H1 (cell line): ENCODE measurements at regions not wholly inside any gene's neighbourhood (a gene's known extent, or its start where the extent isn't known, plus 50 kb on each side); places are given as distances from the start of the nearest gene placed in this dataset.

Experiments used
- CTCF ChIA-PET: fragments of 300-600 bp; sonication (Branson Sonifier 250); formaldehyde crosslinking; loops from one replicate; lab custom pipeline; 2021; ENCODE audit not compliant: partially characterized antibody; lab: Charles Lee
- POLR2A ChIA-PET: fragments of 300-600 bp; sonication (Branson Sonifier 250); formaldehyde crosslinking; loops from one replicate; lab custom pipeline; 2021; ENCODE audit warnings: inconsistent platforms; ENCODE audit not compliant: partially characterized antibody; lab: Charles Lee
- DNase-seq, 2 experiments: peaks; one replicate each; pipeline versions ENCODE4 v3.0.0 to v3.0.0-alpha.2; 2010 to 2022; ENCODE audit warnings: low spot score in 2 of 2, low read depth in 1 of 2, mixed read lengths in 1 of 2
- FAIRE-seq: peaks from 2 replicates; lab custom pipeline; 2011; peaks lifted over from hg19 to GRCh38; lab: Jason Lieb, UNC
- H2AFZ ChIP-seq: 2 replicates; pipeline ENCODE4 v1.8.1; 2012; ENCODE audit warnings: low read length, inconsistent platforms
- H2AK5ac ChIP-seq: 2 replicates; pipeline ENCODE4 v1.6.1; 2013; ENCODE audit warnings: low read depth, low read length
- H2BK120ac ChIP-seq: replicated peaks from 2 replicates; pipeline ENCODE3; 2013; ENCODE audit warnings: low read depth, low read length, inconsistent platforms
- H2BK12ac ChIP-seq: 2 replicates; pipeline ENCODE4 v1.6.1; 2013; ENCODE audit warnings: low read depth, low read length
- H2BK15ac ChIP-seq: 2 replicates; pipeline ENCODE4 v1.6.1; 2013; ENCODE audit warnings: low read length
- H2BK20ac ChIP-seq: 2 replicates; pipeline ENCODE4 v1.6.1; 2013; ENCODE audit warnings: low read length
- H2BK5ac ChIP-seq: 2 replicates; pipeline ENCODE4 v1.6.1; 2013; ENCODE audit warnings: low read depth, low read length
- H3K14ac ChIP-seq: 2 replicates; pipeline ENCODE4 v1.6.1; 2013; ENCODE audit warnings: inconsistent platforms; ENCODE audit not compliant: insufficient read length
- H3K18ac ChIP-seq: 2 replicates; pipeline ENCODE4 v1.6.1; 2013; ENCODE audit warnings: low read length; ENCODE audit errors: extremely low read depth
- H3K23ac ChIP-seq: 2 replicates; pipeline ENCODE4 v1.6.1; 2013; ENCODE audit warnings: inconsistent platforms; ENCODE audit not compliant: insufficient read length
- H3K23me2 ChIP-seq: 2 replicates; pipeline ENCODE4 v1.6.1; 2013; ENCODE audit warnings: low read depth, low read length
- H3K27ac ChIP-seq: 2 replicates; pipeline ENCODE4 v1.6.1; 2011; ENCODE audit warnings: low read depth, low read length, inconsistent platforms
- H3K27me3 ChIP-seq, 4 experiments: replicated peaks in 1 of 4; 1 replicate in 1 of 4; 2 replicates in 3 of 4; pipeline versions ENCODE4 v1.6.1 to v1.8.1; 2011 to 2013; ENCODE audit warnings: low read length in 3 of 4, mild to moderate bottlenecking in 3 of 4, inconsistent platforms in 2 of 4, mixed read lengths in 2 of 4, moderate library complexity in 1 of 4; ENCODE audit not compliant: control insufficient read depth in 3 of 4, insufficient read depth in 3 of 4; ENCODE audit errors: extremely low read depth in 1 of 4
- H3K36me3 ChIP-seq, 4 experiments: 2 replicates each; pipeline versions ENCODE4 v1.6.1 to v1.8.1; 2011 to 2013; ENCODE audit warnings: mild to moderate bottlenecking in 4 of 4, low read length in 3 of 4, moderate library complexity in 2 of 4, control low read depth in 1 of 4, inconsistent platforms in 1 of 4; ENCODE audit not compliant: insufficient read depth in 4 of 4, control insufficient read depth in 2 of 4
- H3K4ac ChIP-seq: replicated peaks from 2 replicates; pipeline ENCODE3; 2013; ENCODE audit warnings: low read length, low read depth, mixed read lengths, inconsistent platforms; ENCODE audit not compliant: insufficient read length
- H3K4me1 ChIP-seq, 4 experiments: replicated peaks in 1 of 4; 1 replicate in 1 of 4; 2 replicates in 3 of 4; pipeline versions ENCODE4 v1.6.1 to v1.8.1; 2011 to 2013; ENCODE audit warnings: low read length in 3 of 4, inconsistent platforms in 2 of 4, mixed read lengths in 1 of 4; ENCODE audit not compliant: insufficient read depth in 4 of 4, control insufficient read depth in 3 of 4
- H3K4me2 ChIP-seq, 2 experiments: 2 replicates each; pipeline versions ENCODE4 v1.6.1 to v1.8.1; 2011 to 2013; ENCODE audit warnings: low read depth in 2 of 2, low read length in 2 of 2, control low read depth in 1 of 2, inconsistent platforms in 1 of 2, mild to moderate bottlenecking in 1 of 2; ENCODE audit not compliant: insufficient read depth in 1 of 2
- H3K4me3 ChIP-seq, 4 experiments: fragments of 200-600, 300-600 bp in 1 of 4; sonication (generic), shearing (Covaris generic), sonication (Bioruptor Twin) in 1 of 4; 2 replicates each; pipeline versions ENCODE4 v1.5.1 to v1.8.1; 2011 to 2016; ENCODE audit warnings: low read length in 4 of 4, low read depth in 3 of 4, control low read depth in 2 of 4, inconsistent platforms in 2 of 4, mild to moderate bottlenecking in 2 of 4, mixed read lengths in 1 of 4, moderate library complexity in 1 of 4; ENCODE audit not compliant: insufficient read depth in 2 of 4; ENCODE audit errors: extremely low read depth in 1 of 4
- H3K56ac ChIP-seq: replicated peaks from 2 replicates; pipeline ENCODE3; 2013; ENCODE audit warnings: low read depth, mild to moderate bottlenecking, mixed read lengths, low read length, inconsistent platforms; ENCODE audit not compliant: insufficient read length
- H3K79me1 ChIP-seq: 2 replicates; pipeline ENCODE4 v1.6.1; 2013; ENCODE audit warnings: low read depth, low read length, control low read depth
- H3K79me2 ChIP-seq, 2 experiments: 2 replicates each; pipeline versions ENCODE4 v1.6.1 to v1.8.1; 2012 to 2013; ENCODE audit warnings: low read length in 2 of 2, mild to moderate bottlenecking in 2 of 2, inconsistent platforms in 1 of 2; ENCODE audit not compliant: insufficient read depth in 2 of 2, control insufficient read depth in 1 of 2
- H3K9ac ChIP-seq, 4 experiments: replicated peaks in 1 of 4; 1 replicate in 1 of 4; 2 replicates in 3 of 4; pipeline versions ENCODE4 v1.6.1 to v1.8.1; 2011 to 2013; ENCODE audit warnings: low read depth in 3 of 4, low read length in 3 of 4, control low read depth in 2 of 4, mild to moderate bottlenecking in 2 of 4, moderate library complexity in 2 of 4, inconsistent platforms in 1 of 4; ENCODE audit errors: extremely low read depth in 1 of 4
- H3K9me3 ChIP-seq, 2 experiments: 2 replicates each; pipeline versions ENCODE4 v1.6.1 to v1.8.1; 2012 to 2013; ENCODE audit warnings: mild to moderate bottlenecking in 2 of 2, moderate library complexity in 2 of 2, control low read depth in 1 of 2, inconsistent platforms in 1 of 2, low read depth in 1 of 2, low read length in 1 of 2, mixed read lengths in 1 of 2; ENCODE audit not compliant: insufficient read depth in 2 of 2
- H4K20me1 ChIP-seq, 2 experiments: replicated peaks in 1 of 2; 2 replicates each; pipeline versions ENCODE3 to v1.8.1; 2011 to 2013; ENCODE audit warnings: inconsistent platforms in 2 of 2, low read length in 2 of 2, mild to moderate bottlenecking in 1 of 2; ENCODE audit not compliant: insufficient read depth in 2 of 2, control insufficient read depth in 1 of 2
- H4K5ac ChIP-seq: 2 replicates; pipeline ENCODE4 v1.6.1; 2013; ENCODE audit warnings: low read length, low read depth, mixed read lengths, inconsistent platforms; ENCODE audit not compliant: insufficient read length
- H4K8ac ChIP-seq: 2 replicates; pipeline ENCODE4 v1.8.0; 2013; ENCODE audit warnings: mild to moderate bottlenecking, moderate library complexity, low read length, inconsistent platforms; ENCODE audit not compliant: insufficient read depth; ENCODE audit errors: extremely low read depth
- H4K91ac ChIP-seq: replicated peaks from 2 replicates; pipeline ENCODE3; 2013; ENCODE audit warnings: low read length, mixed read lengths, inconsistent platforms; ENCODE audit not compliant: insufficient read length
- EP300 ChIP-seq, 2 experiments: IDR thresholded peaks; 1 replicate in 1 of 2; 2 replicates in 1 of 2; pipeline ENCODE4 v1.6.1; 2011 to 2012; ENCODE audit warnings: low read depth in 2 of 2, low read length in 2 of 2, mild to moderate bottlenecking in 2 of 2, borderline replicate concordance in 1 of 2, inconsistent platforms in 1 of 2, moderate library complexity in 1 of 2
- GABPA ChIP-seq: IDR thresholded peaks from 2 replicates; pipeline ENCODE4 v1.6.1; 2011; ENCODE audit warnings: mild to moderate bottlenecking, low read length, moderate library complexity, borderline replicate concordance; ENCODE audit not compliant: insufficient read depth
- HDAC2 ChIP-seq, 2 experiments: fragments of 300-600 bp in 1 of 2; sonication (generic) in 1 of 2; IDR thresholded peaks; 2 replicates each; pipeline ENCODE4 v1.6.1; 2011 to 2012; ENCODE audit warnings: low read depth in 2 of 2, low read length in 2 of 2, mild to moderate bottlenecking in 2 of 2, moderate library complexity in 2 of 2, borderline replicate concordance in 1 of 2, inconsistent platforms in 1 of 2
- MAFK ChIP-seq: IDR thresholded peaks from 2 replicates; pipeline ENCODE4 v1.6.1; 2012; ENCODE audit warnings: low read depth, mild to moderate bottlenecking, improper control_type of control experiment, low read length
- MAX ChIP-seq: IDR thresholded peaks from 2 replicates; pipeline ENCODE4 v1.6.1; 2012; ENCODE audit warnings: inconsistent platforms
- POLR2A ChIP-seq, 2 experiments: IDR thresholded peaks; 1 replicate in 1 of 2; 2 replicates in 1 of 2; pipeline ENCODE4 v1.6.1; 2011; ENCODE audit warnings: low read depth in 2 of 2, low read length in 2 of 2, mild to moderate bottlenecking in 2 of 2; ENCODE audit errors: control extremely low read depth in 1 of 2
- RAD21 ChIP-seq, 2 experiments: IDR thresholded peaks in 1 of 2; conservative IDR thresholded peaks in 1 of 2; 2 replicates each; pipeline ENCODE4 v1.6.1; 2011; ENCODE audit warnings: low read depth in 2 of 2, low read length in 2 of 2, improper control_type of control experiment in 1 of 2, inconsistent platforms in 1 of 2, mild to moderate bottlenecking in 1 of 2, moderate library complexity in 1 of 2
- RNF2 ChIP-seq: fragments of 200-900, 300-1000 bp; sonication (generic); IDR thresholded peaks from 2 replicates; pipeline ENCODE4 v1.7.1; 2016; ENCODE audit warnings: borderline replicate concordance, low read depth, mild to moderate bottlenecking, antibody characterized with exemption, low read length; ENCODE audit not compliant: poor library complexity, severe bottlenecking; ENCODE audit errors: missing control alignments
- RXRA ChIP-seq: IDR thresholded peaks from 2 replicates; pipeline ENCODE4 v1.6.1; 2011; ENCODE audit warnings: low read depth, mild to moderate bottlenecking, low read length, moderate library complexity; ENCODE audit not compliant: insufficient read depth
- SIRT6 ChIP-seq: IDR thresholded peaks from one replicate; pipeline ENCODE4 v1.7.1; 2012; ENCODE audit warnings: low read length, inconsistent platforms
- SP2 ChIP-seq: IDR thresholded peaks from 2 replicates; pipeline ENCODE4 v1.6.1; 2012; ENCODE audit warnings: mild to moderate bottlenecking, low read length, inconsistent platforms
- TBP ChIP-seq: IDR thresholded peaks from 2 replicates; pipeline ENCODE4 v1.6.1; 2011; ENCODE audit warnings: low read depth, low read length, improper control_type of control experiment
- TCF12 ChIP-seq: IDR thresholded peaks from 2 replicates; pipeline ENCODE4 v1.6.1; 2011; ENCODE audit warnings: low read depth, mild to moderate bottlenecking, low read length
- WGBS, 2 experiments: shearing (Covaris generic) in 1 of 2; methylation state at CpG; one replicate each; pipeline versions ENCODE4 v1.1.6 to v1.1.7; 2013 to 2015; ENCODE audit warnings: low lambda C conversion rate in 2 of 2, mixed read lengths in 2 of 2, inconsistent platforms in 1 of 2, low coverage in 1 of 2, missing lambda C conversion rate in 1 of 2; ENCODE audit not compliant: insufficient replicate concordance in 2 of 2, insufficient coverage in 1 of 2, insufficient read length in 1 of 2; ENCODE audit errors: extremely low coverage in 1 of 2, missing lambda C conversion rate in 1 of 2; 5-methylcytosine and 5-hydroxymethylcytosine counted together

GRCh38 chr4:156038772-156039171 lies 85.1 kb upstream of the CTSO start:
- Histone ChIP-seq H3K27ac (no peak overlapping the region), H3K23ac (no peak overlapping the region), H3K18ac (no peak overlapping the region), H4K91ac (no peak overlapping the region), H3K79me2 (no peaks in the 10 kb centered on the region), H3K56ac (no peak overlapping the region), H4K20me1 (no peaks in the 10 kb centered on the region), H3K4ac (no peak overlapping the region), H2BK15ac (no peak overlapping the region), H2BK120ac (no peak overlapping the region), H2BK20ac (no peak overlapping the region), H4K8ac (no peak overlapping the region), H3K79me1 (no peaks in the 10 kb centered on the region), H2BK12ac (no peak overlapping the region; the same call in 1 of the 2 replicates), H2AFZ (no peak overlapping the region), H3K4me1 (no peaks in the 10 kb centered on the region), H3K9ac (no peak overlapping the region), H3K4me2 (no peak overlapping the region), H3K9me3 (no peaks in the 10 kb centered on the region), H3K23me2 (no peaks in the 10 kb centered on the region), H2BK5ac (no peak overlapping the region), H3K4me3 (no peak overlapping the region), H3K14ac (no peak overlapping the region), H3K36me3 (no peaks in the 10 kb centered on the region), H4K5ac (no peak overlapping the region), H2AK5ac (no peak overlapping the region), H3K27me3 (no peaks in the 10 kb centered on the region)
- CTCF ChIA-PET = no interaction called here
- 94% methylated on average over 4 of the region's 4 CpGs; no CpG with 5 or more reads in 1 of the 2 experiments for WGBS, 2 experiments
- DNase-seq (no peak), FAIRE-seq (no peak)
- POLR2A ChIA-PET = no interaction called here
- no peak for TF ChIP-seq GABPA
- no peak for TF ChIP-seq SP2
- TF ChIP-seq SIRT6 = no peak
- no peak for TF ChIP-seq RAD21 (IDR thresholded peaks at IDR 0.05 in 1 of 2, conservative IDR thresholded peaks at IDR 0.05 in 1 of 2; ENCODE audit: low read depth in 2 of 2, low read length in 2 of 2)
- no peak for TF ChIP-seq RXRA
- TF ChIP-seq POLR2A (IDR thresholded peaks at IDR 0.05; ENCODE audit: control extremely low read depth in 1 of 2, low read depth in 2 of 2, low read length in 2 of 2) = no peak
- TF ChIP-seq TCF12 = no peak
- no peak for TF ChIP-seq MAFK
- no peak for TF ChIP-seq HDAC2 (IDR thresholded peaks at IDR 0.05; ENCODE audit: borderline replicate concordance in 1 of 2, low read depth in 2 of 2, low read length in 2 of 2)
- no peak for TF ChIP-seq RNF2
- TF ChIP-seq TBP = no peak
- no peak for TF ChIP-seq EP300 (IDR thresholded peaks at IDR 0.05; ENCODE audit: borderline replicate concordance in 1 of 2, low read depth in 2 of 2, low read length in 2 of 2)
- no peak for TF ChIP-seq MAX
